ENCODE measurements at regions not wholly inside any gene's neighbourhood (a gene's known extent, or its start where the extent isn't known, plus 50 kb on each side); places are given as distances from the start of the nearest gene placed in this dataset.

GRCh38 chr12:115430636-115431035, 746.7 kb upstream of the TBX3 start:
- TF ChIP-seq EZH2 (IDR thresholded peaks at IDR 0.05; ENCODE audit: borderline replicate concordance, low read depth, low read length, severe bottlenecking) (no peak), CTCF (IDR thresholded peaks at IDR 0.05; ENCODE audit: extremely low read depth in 1 of 2, insufficient read depth in 1 of 2, low read depth in 1 of 2, low read length in 2 of 2) (no peak), POLR2A (IDR thresholded peaks at IDR 0.05; ENCODE audit: low read depth, low read length) (no peak), GATA2 (IDR thresholded peaks at IDR 0.05; ENCODE audit: insufficient read depth, insufficient read length, low read depth, low read length) (no peak), FOS (IDR thresholded peaks at IDR 0.05; ENCODE audit: borderline replicate concordance, insufficient read depth, low read length) (no peak), POLR2AphosphoS5 (IDR thresholded peaks at IDR 0.05; ENCODE audit: insufficient read depth, low read depth, low read length) (no peak), MYC (IDR thresholded peaks at IDR 0.05; ENCODE audit: low read depth, low read length) (no peak), MAX (IDR thresholded peaks at IDR 0.05; ENCODE audit: insufficient read depth, insufficient read length) (no peak), JUN (IDR thresholded peaks at IDR 0.05; ENCODE audit: borderline replicate concordance, insufficient read depth, insufficient read length, low read depth) (no peak)

Data from endothelial cell of umbilical vein (primary cell).